NCI-H2171 treated with DMSO at 0.1 percent for 48 hours (cell line): ENCODE measurements at regions not wholly inside any gene's neighbourhood (a gene's known extent, or its start where the extent isn't known, plus 50 kb on each side); places are given as distances from the start of the nearest gene placed in this dataset.

Experiments used
- DNase-seq: peaks from one replicate; lab custom pipeline; 2025; lab: John Stamatoyannopoulos, UW

DNA sequence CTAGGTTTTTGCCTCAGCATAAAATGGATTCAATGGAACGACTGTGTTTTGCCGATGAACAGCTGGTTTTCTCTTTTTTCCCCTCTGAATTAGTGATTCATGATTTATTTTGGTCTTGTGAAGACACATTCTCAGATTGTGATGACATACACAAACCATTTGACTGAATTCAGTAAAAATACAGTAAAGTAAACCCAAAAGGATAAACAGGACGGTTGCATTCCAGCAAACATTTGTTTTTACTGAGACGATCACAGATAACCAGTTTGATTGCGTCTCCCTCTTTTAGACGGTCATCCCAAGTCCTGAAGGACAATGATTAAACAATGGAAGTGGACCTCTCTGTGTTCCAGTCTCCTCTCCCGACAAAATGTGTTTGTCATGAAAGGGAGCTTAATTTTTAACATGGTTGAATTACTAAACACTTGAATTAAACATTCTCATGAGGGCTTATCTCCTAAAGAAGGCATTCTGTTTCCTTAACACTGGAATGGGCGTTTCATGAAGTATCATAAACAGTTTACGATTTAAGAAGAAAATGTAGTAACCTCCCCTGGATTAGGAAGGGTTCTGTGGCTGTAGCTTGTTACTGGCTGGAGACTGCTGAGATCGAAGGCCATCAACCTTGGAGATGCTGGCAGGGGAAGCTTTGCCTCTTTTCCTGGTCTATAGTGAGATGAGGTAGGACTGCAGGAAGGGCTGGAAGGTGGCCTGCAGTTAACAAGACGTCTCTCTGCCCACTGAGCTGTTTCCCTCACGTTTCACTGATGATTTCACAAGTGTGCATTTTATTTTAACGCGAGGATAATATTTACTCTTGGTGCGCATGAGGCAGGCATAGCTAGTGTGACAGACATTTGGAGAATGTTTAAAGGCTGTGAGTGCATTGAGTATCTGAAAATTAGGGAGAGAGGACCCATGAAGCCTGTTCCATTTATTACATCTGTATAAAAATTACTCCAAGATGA lies 457.9 kb downstream of the FGF9 start:
- no peak for DNase-seq

DNA sequence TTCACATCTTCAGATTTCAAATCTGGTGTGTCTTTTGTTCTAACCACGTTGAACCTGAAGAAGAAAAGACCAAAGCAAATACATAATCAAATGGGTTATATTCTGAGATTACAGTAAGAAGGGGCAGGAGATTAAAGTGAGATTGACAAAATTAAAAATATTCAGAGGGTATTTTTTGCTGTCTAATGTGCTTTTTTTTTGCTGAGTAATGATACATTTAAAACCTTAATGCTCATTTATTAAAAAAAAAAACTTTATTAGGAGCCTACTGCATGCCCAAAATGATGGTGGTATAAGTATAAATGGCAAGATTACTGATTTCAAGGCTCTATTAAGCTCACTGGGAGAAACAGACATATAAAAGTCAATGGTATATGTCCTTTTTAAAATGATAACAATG lies 459.4 kb downstream of the FGF9 start:
- DNase-seq, result no peak

DNA sequence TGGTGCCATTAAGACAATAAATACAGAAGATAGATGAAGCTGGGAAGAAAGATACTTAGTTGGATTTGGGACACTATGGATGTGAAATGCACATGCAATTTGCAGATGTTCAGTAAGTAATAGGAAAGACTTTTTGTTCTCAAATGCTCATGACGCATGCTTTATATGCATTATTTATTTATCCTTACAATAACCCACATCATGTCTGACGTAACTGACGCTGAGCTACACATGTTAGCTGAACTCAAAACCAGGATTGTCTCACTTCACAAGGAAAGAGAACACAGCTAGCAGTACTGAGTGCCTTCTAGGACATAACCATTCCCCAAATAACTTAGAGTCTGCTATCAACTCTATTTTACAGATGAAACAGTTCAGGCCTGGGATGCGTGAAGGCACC lies 463.4 kb downstream of the FGF9 start:
- no peak for DNase-seq

DNA sequence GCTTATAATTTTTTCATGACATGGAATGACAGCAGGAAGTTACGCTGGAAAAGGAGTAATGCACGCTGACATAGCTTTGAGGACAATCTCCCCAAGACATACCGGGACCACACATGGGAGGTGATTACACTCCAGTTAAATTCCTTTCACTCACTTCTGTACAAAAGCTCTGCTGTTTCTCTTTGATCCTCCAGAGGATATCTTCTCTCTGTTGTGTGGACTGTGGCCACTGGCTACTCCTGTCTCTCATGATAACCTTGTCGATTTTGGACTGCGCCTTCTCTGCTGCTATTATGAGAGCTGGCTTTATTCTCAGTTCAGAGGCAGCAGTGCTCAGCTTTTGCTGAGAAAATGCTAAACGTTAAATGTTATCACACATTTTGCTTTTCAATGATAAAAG lies 464.6 kb downstream of the FGF9 start:
- no peak for DNase-seq

DNA sequence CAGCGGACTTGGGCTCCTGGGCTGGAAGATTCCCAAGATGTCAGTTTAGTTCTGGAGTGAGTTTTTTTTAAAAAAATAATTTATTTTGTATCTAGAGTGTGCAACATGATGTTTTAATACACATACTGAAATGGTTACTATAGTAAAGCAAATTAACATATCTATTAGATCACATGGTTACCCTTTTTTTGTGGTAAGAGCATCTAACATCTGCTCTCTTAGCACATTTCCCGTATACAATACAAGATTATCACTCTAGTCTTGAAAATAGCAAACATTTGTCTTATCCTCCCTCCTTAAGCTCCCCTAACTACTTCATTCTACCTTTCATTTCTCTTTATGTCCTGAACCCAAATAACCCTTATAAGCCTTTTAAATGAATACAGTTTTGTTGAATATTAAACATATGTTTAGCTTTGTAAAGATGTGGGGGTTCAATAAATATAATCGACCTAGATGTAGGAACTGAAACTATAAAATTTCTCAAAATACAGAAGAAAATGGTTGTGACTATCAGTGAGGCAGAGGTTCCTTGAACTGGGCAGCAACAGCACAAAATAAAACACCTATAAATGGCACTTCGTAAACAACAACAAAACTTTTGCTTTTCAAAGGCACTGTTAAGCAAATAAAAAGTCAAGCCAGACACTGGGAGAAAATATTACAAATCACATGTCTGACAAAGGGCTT lies 466.6 kb downstream of the FGF9 start:
- no peak for DNase-seq

DNA sequence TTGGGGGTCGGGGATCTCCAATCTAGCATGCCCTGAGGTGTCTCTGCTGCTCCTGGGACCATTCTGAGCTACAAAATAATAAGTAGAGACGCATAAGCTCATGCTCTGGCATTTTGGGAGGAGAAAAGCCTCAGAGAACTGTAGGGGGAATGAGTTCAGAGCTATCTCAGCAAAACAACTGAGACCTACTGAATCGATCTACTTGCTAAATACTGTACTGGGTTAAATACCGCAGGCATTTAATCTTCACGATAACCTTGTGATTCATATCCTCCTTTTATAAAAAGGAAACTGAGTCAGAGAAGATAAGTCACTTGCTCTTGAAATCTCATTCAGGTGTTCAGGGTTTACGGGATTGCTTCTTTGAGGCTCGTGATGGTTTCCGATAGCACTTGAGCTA lies 468.1 kb downstream of the FGF9 start:
- no peak for DNase-seq

DNA sequence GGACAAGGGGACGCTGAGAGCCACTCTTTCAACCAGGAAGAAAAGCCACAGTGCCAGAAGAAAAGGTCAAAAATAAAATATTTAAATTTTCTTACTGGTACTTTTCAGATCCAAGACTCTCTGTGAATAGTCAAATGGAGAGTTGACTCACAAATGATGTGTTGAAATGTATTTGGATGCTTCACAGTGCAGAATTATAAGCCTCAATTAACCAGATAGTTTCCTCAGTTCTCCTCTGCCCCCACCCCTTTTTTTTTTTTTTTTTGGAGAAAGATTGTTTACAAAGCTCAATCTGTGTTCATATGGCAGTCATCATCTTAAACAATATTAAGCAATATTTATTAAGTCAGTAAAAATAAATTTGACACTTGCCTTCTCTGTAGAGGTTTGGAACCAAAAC lies 470.8 kb downstream of the FGF9 start:
- no peak for DNase-seq

GRCh38 chr13:22143671-22144070 lies 472.8 kb downstream of the FGF9 start:
- no peak for DNase-seq

DNA sequence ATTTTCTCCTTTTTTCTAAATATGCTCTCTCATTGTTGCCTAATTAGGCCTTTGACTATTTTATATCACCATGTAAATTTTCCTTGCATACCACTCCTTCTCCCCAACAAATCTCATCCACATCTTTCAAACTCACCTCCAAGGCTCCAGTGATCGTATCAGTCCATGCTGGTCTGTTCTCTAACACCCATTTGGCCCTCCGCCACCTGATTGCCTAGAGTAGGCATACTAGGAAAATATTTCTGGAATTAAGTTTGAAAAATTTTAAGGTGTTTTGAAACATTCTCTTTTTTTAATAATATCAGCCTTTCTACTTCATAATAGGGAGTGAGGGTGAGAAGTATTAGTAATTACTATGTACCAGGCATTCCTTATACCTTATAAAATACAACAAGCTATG lies 473.9 kb downstream of the FGF9 start:
- DNase-seq, result no peak

DNA sequence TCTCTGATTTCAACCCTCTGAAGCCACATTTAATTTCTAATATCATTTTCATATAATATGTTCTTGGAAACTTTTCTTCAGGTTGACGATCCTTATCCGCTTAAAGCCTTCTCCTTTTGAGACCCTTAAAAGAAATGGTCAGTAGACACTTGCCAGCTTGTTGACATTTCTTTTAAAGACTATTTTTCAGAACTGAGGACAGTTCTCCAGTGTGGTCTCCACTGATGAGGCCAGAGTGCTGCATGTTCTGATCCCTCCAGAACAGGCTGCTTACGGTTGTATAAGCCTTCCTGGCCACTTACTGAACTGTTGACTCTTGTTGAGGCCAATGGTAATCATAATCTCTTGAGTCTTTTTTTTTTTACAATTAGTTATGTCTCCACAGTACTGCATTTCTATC lies 477.3 kb downstream of the FGF9 start:
- no peak for DNase-seq

DNA sequence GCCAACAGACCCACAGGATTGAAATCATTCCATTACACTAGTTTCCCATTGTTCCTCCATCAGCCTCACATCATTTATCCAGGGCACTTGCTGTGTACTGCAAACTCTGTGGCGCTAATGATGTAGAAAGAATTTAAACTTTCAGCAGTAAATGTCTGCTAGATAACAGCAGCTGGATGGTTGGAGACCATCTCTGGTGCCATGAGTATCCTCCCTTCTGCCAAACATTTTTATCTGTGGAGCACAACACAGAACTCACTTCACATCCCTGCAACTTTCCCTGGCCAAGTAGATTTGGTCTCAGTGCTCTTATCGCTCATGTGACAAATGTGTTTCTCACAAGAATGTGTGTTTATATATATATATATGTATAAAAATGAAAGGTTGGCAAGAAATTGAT lies 481.9 kb downstream of the FGF9 start:
- DNase-seq, result no peak

GRCh38 chr13:22154041-22154440 lies 483.2 kb downstream of the FGF9 start:
- DNase-seq, result no peak

DNA sequence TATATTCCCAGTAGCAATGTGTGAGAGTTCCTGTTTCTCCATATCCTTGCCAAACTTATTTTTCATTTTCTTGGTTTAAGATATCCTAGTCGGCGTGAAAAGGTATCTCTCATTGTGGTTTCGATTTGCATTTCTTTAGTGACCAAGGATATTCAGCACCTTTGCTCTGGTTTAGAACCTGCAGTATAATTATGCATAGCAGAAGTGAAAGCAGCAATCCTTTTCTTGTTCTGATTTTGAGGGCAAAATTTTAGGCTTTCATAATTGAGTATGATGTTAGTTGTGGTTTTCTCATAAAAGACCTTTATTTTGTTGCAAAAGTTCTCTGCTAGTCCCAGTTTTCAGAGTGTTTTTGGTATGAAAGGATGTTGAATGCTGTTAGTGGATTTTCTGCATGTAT lies 491.0 kb downstream of the FGF9 start:
- no peak for DNase-seq

DNA sequence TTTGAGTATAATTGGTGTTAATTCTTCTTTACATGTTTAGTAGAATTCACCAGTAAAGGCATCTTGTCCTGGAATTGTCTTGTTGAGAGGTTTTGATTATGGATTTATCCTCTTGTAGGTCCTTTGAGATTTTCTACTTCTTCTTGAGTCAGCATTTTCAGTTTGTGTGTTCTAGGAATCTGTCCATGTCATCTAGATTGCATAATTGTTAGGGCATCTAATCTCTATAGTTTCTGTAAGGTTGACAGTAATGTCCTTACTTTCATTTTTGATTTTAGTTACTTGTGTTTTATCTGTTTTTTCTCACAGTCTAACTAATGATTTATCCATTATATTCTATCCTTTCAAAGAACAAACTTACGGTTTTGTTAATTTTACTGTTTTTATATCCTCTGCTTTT lies 492.0 kb downstream of the FGF9 start:
- no peak for DNase-seq

- no peak for DNase-seq
Measured at GRCh38 chr13:22168437-22169190, 497.7 kb downstream of the FGF9 start.

GRCh38 chr13:22169473-22169872 lies 498.6 kb downstream of the FGF9 start:
- DNase-seq, result no peak

- DNase-seq, result no peak
Measured at GRCh38 chr13:22173610-22174009, 502.7 kb downstream of the FGF9 start.

- DNase-seq, result no peak
Measured at GRCh38 chr13:22175241-22175640, 504.4 kb downstream of the FGF9 start.

DNA sequence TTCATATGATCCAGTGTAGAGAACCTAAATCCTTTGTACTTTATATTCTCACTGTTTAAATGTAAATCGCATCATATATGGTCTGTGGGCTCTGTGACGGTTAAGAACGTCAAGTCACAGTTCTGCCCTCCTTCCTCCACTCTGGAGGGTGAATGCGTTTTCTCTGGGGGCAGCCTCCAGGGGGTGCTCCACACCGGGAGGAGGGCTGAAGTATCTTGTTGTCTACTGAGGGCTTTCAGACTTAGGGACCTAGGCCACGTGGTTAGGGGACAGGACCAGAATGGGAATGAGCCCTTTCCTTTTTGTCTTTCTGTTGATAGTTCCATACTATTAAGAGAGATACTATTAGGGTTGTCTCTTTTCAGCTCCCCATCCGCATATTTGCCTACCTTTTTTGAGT lies 504.9 kb downstream of the FGF9 start:
- DNase-seq, result no peak

GRCh38 chr13:22176968-22177520 lies 506.2 kb downstream of the FGF9 start:
- no peak for DNase-seq

GRCh38 chr13:22178878-22179277 lies 508.0 kb downstream of the FGF9 start:
- no peak for DNase-seq

GRCh38 chr13:22187329-22187728 lies 516.5 kb downstream of the FGF9 start:
- no peak for DNase-seq
